ENCODE measurements at regions not wholly inside any gene's neighbourhood (a gene's known extent, or its start where the extent isn't known, plus 50 kb on each side); places are given as distances from the start of the nearest gene placed in this dataset.

DNA sequence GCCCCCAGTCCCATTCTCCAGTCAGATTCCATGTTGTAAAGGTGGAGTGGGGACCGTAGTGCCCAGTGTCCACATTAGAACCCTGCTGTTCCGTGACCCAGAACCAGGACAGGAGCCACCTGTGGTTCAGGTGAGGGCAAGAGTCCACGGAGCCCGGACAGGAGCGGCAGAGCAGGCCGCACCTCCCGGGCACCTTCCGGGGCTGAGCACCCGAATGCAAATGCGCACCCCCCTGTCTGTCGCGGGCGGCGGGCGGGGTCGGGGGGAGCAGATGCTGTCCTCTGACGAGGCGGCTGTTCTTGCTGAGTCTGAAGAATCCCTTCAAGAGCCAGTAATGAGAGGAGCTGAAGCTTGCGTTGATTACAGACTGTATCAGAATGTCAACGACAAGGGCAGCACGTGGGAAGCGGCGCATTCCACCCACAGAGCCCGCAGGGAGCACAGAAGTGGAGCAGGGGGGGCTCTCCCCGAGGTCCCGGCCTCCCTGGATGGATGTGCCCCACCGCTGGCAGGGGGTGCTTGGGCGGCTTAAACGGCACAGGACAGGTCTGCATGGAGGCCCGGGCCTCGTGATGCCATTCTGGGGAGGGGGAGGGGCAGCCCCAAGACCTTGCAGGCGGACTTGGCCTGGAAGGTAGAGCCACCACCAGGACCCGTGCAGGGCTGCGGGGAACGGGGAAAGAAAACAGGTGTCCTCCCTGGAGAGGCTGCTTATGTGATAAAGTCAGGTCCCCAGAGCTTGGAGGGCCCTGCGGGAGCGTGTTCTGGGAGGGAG is 407.5 kb upstream of the RNF32 start:
- DNase-seq = no peak
- peaks cover 3% of the 10 kb centered on the region; the same call in 1 of the 2 replicates for H3K9me3 ChIP-seq (replicated peaks)

GRCh38 chr7:156230576-156230975 is 410.0 kb upstream of the RNF32 start:
- DNase-seq = no peak
- no peaks in the 10 kb centered on the region for H3K4me1 ChIP-seq

More for the DNA sequence above, 407.5 kb upstream of the RNF32 start:
- 0 out of 2 replicates have a peak, but pooled peaks cover 6% of the 10 kb centered on the region for H3K27me3 ChIP-seq
- H3K36me3 ChIP-seq = no peaks in the 10 kb centered on the region
- H3K27ac ChIP-seq = no peak overlapping the region
- H3K4me1 ChIP-seq = no peaks in the 10 kb centered on the region
- no peak overlapping the region for H3K4me3 ChIP-seq

GRCh38 chr7:156224833-156225225 is 412.6 kb upstream of the SHH start:
- Histone ChIP-seq H3K4me1 (no peaks in the 10 kb centered on the region), H3K36me3 (no peaks in the 10 kb centered on the region), H3K9me3 (replicated peaks) (peaks cover 3% of the 10 kb centered on the region; the same call in 1 of the 2 replicates), H3K4me3 (no peak overlapping the region), H3K27ac (no peak overlapping the region), H3K27me3 (peaks cover 15% of the 10 kb centered on the region; the same call in 1 of the 2 replicates)
- no peak for DNase-seq

More at GRCh38 chr7:156230576-156230975, 410.0 kb upstream of the RNF32 start:
- Histone ChIP-seq H3K36me3 (no peaks in the 10 kb centered on the region), H3K27ac (no peak overlapping the region), H3K27me3 (no peaks in the 10 kb centered on the region), H3K9me3 (replicated peaks) (peaks cover 3% of the 10 kb centered on the region; the same call in 1 of the 2 replicates), H3K4me3 (no peak overlapping the region)

DNA sequence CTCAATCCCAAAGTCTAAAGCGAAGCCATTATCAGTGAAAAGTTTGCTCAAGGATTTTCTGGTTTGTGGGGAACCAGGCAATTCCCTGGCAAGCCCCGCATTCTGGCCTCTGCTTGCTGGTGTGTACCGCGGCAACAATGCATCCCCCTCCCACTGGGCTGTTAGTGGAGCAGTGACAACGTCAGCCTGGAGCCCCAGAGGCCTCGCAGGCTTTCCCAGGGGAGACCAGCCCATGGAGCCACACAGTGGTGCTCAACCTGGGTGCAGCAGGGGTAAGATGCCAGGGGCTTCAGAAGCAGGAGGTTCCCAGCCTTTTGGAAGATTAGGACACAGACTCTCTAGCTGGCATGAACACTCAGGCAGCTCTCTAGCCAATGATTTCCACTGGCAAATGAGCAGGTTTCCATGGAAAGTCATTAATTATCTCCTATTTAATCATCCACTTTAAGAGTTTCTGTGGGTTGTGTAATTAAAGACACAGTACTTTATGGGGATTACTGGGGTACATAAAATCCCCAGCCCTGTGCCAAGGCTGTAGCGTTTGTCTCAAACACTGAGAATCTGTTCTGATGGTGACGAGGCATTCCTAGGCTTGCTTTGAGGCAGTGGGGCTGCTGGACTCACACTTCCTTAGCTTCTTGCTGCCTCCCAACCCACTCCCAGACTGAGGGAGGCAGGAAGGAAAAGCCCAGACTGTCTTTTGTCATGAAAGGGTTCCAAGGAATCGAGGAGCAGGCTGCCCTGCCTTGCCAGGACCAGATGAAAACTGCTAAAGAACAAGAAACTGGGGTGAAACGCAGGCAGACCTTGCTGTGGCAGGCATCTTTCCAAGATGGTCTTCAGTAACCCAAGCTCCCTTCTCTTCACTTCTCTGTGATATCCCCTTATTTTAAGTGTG is 411.9 kb upstream of the SHH start:
- Histone ChIP-seq H3K4me3 (no peak overlapping the region), H3K4me1 (no peaks in the 10 kb centered on the region), H3K9me3 (replicated peaks) (peaks cover 3% of the 10 kb centered on the region; the same call in 1 of the 2 replicates), H3K27me3 (peaks cover 19% of the 10 kb centered on the region; the same call in 1 of the 2 replicates), H3K36me3 (no peaks in the 10 kb centered on the region), H3K27ac (no peak overlapping the region)
- no peak for DNase-seq

- H3K4me3 ChIP-seq = no peak overlapping the region
- H3K27ac ChIP-seq = no peak overlapping the region
- no peaks in the 10 kb centered on the region for H3K4me1 ChIP-seq
- no peaks in the 10 kb centered on the region for H3K36me3 ChIP-seq
- no peaks in the 10 kb centered on the region for H3K9me3 ChIP-seq (replicated peaks)
- H3K27me3 ChIP-seq = peaks cover 19% of the 10 kb centered on the region; the same call in 1 of the 2 replicates
- no peak for DNase-seq
Observed at GRCh38 chr7:156222611-156223010, 410.3 kb upstream of the SHH start.

- Histone ChIP-seq H3K27ac (no peak overlapping the region), H3K4me3 (no peak overlapping the region), H3K27me3 (peaks cover 21% of the 10 kb centered on the region), H3K36me3 (no peaks in the 10 kb centered on the region), H3K9me3 (replicated peaks) (no peaks in the 10 kb centered on the region), H3K4me1 (no peaks in the 10 kb centered on the region)
- DNase-seq = no peak
Observed at GRCh38 chr7:156222151-156222550, 409.9 kb upstream of the SHH start.

DNA sequence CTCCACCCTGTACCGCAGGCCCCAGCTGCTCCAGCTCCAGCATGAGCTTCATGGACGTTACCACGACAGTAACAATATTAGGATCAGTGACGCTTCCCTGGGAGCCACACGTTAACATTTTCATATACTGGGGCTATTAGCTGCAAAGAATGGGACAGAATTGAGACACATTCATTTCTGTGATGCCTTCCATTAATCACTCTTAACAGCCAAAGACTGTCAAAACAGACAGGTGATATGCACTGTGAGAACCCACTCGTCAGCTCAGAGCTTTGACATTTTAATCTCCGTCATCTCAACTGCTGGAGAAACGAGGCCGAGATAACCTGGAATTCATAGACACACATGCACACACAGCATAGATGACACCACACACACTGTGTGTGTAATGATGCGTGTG is 408.4 kb upstream of the SHH start:
- H3K27me3 ChIP-seq = peaks cover 32% of the 10 kb centered on the region
- DNase-seq = no peak
- no peak overlapping the region for H3K4me3 ChIP-seq
- no peak overlapping the region for H3K27ac ChIP-seq
- H3K36me3 ChIP-seq = no peaks in the 10 kb centered on the region
- H3K4me1 ChIP-seq = no peaks in the 10 kb centered on the region
- no peaks in the 10 kb centered on the region for H3K9me3 ChIP-seq (replicated peaks)

- no peak overlapping the region for H3K27ac ChIP-seq
- H3K4me3 ChIP-seq = no peak overlapping the region
- no peak for DNase-seq
- H3K27me3 ChIP-seq = peaks cover 32% of the 10 kb centered on the region
- H3K4me1 ChIP-seq = no peaks in the 10 kb centered on the region
- no peaks in the 10 kb centered on the region for H3K36me3 ChIP-seq
- no peaks in the 10 kb centered on the region for H3K9me3 ChIP-seq (replicated peaks)
Observed at GRCh38 chr7:156220078-156220605, 407.9 kb upstream of the SHH start.

DNA sequence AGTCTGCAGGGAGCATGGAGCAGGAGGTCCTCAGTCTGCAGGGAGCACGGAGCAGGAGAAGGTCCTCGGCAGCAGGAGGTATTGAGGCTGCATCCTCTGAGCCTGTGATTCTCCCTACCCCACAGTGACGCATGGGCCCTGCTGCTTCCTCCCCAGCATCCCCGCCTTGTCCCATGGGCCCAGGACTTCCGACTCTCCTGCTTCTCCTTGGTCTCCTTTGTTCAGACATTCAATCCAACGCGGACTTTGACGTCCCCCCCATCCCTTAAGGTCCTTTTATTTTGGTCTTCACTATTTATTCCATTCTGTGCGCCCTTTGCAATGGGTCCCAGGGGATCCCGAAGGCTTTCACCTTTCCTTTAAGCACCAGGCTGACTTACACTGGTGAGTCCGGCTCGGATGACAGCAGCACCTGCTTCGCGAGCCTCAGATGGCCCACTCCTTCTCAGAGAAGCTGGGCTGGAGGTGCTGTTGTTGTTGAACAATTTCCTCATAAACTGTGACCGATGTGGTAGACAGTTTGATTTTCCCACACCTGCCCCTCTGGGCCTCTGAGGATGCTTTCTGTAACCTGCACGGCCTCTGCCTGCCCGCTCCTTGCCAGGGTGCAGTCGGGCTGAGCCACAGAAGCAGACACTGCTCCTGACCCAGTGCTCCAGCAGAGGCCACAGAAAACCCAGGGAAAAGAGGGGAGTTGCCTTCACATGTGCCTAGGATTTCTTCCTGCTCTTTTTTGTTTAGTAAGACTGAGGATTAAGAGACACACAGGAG is 407.2 kb upstream of the SHH start:
- no peaks in the 10 kb centered on the region for H3K9me3 ChIP-seq (replicated peaks)
- no peak overlapping the region for H3K4me3 ChIP-seq
- H3K27me3 ChIP-seq = peaks cover 36% of the 10 kb centered on the region
- H3K4me1 ChIP-seq = no peaks in the 10 kb centered on the region
- no peak overlapping the region for H3K27ac ChIP-seq
- DNase-seq = no peak
- no peaks in the 10 kb centered on the region for H3K36me3 ChIP-seq

GRCh38 chr7:156218544-156219306 is 406.5 kb upstream of the SHH start:
- Histone ChIP-seq H3K9me3 (replicated peaks) (no peaks in the 10 kb centered on the region), H3K36me3 (no peaks in the 10 kb centered on the region), H3K27ac (no peak overlapping the region), H3K27me3 (peaks cover 44% of the 10 kb centered on the region), H3K4me1 (no peaks in the 10 kb centered on the region), H3K4me3 (no peak overlapping the region)
- DNase-seq = no peak

GRCh38 chr7:156217803-156218202 is 405.5 kb upstream of the SHH start:
- Histone ChIP-seq H3K27me3 (peaks cover 43% of the 10 kb centered on the region), H3K27ac (no peak overlapping the region), H3K4me3 (no peak overlapping the region), H3K9me3 (replicated peaks) (no peaks in the 10 kb centered on the region), H3K36me3 (no peaks in the 10 kb centered on the region), H3K4me1 (no peaks in the 10 kb centered on the region)
- no peak for DNase-seq

- Histone ChIP-seq H3K27ac (no peak overlapping the region), H3K4me1 (no peaks in the 10 kb centered on the region), H3K27me3 (peaks cover 53% of the 10 kb centered on the region), H3K9me3 (replicated peaks) (no peaks in the 10 kb centered on the region), H3K36me3 (no peaks in the 10 kb centered on the region), H3K4me3 (no peak overlapping the region)
- DNase-seq = no peak
Observed at GRCh38 chr7:156209087-156209486, 396.8 kb upstream of the SHH start.

DNA sequence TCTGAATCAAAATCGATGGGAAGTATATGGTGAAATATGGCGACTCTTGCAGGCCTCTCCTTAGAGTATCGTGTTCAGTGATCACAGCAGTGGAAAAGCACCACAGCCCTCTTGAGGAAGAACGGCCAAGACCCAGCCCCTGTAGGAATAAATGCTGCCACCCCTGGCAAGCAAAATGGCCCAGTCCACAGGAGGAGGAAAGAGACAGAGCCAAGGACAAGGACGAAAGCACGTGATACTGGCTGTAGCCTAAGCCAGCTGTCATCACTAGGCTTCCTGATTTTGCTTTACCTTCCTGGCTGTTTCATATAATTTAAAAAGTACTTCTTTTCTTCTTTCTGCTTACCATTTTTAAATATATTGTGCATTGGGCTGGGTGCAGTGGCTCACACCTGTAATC is 395.0 kb upstream of the SHH start:
- H3K4me3 ChIP-seq = no peak overlapping the region
- DNase-seq = no peak
- H3K9me3 ChIP-seq (replicated peaks) = no peaks in the 10 kb centered on the region
- H3K27me3 ChIP-seq = peaks cover 54% of the 10 kb centered on the region
- H3K4me1 ChIP-seq = no peaks in the 10 kb centered on the region
- H3K36me3 ChIP-seq = no peaks in the 10 kb centered on the region
- H3K27ac ChIP-seq = no peak overlapping the region

DNA sequence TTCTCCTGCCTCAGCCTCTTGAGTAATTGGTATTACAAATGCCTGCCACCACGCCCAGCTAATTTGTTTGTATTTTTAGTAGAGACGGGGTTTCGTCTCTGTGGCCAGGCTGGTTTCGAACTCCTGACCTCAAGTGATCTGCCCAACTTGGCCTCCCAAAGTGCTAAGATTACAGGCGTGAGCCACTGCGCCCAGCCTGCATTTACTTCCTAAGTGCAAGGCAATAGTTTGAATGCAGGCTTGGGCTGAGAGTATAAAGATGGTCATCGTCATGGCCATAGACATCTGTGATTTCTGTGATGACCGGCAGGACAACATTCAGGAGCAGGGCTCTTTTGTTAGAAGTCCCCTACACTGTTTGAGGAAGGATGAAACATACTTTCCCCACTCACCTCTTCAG is 393.9 kb upstream of the SHH start:
- no peak overlapping the region for H3K27ac ChIP-seq
- no peak for DNase-seq
- no peak overlapping the region for H3K4me3 ChIP-seq
- H3K9me3 ChIP-seq (replicated peaks) = no peaks in the 10 kb centered on the region
- H3K27me3 ChIP-seq = peaks cover 64% of the 10 kb centered on the region
- H3K36me3 ChIP-seq = no peaks in the 10 kb centered on the region
- H3K4me1 ChIP-seq = no peaks in the 10 kb centered on the region

Measured in SJCRH30 (cell line).